GM18520 (cell line): ENCODE measurements at regions not wholly inside any gene's neighbourhood (a gene's known extent, or its start where the extent isn't known, plus 50 kb on each side); places are given as distances from the start of the nearest gene placed in this dataset.

Experiments used
- ATAC-seq: cut with Tn5 transposase; IDR thresholded peaks from one replicate; pipeline ENCODE4 v1.9.1; 2021; ENCODE audit not compliant: unreplicated experiment

DNA sequence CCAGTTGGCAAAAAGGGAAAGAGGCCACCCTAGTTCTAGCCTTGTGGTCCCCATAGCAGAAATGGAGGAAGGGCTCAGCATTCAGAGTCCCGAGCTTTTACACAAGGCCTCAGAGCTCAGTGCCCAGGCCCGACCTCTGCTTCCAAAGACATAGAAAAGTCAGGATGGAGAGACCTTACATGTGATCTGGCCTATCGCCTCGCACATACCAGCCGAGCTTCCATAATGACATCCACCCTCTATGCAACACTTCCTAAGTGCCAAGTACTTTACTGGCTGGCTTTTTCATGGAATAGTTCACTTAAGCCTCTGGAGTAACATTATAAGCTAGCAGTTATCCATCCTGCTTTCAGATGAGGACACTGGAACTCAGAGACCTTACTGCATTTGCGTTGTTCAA is 275.9 kb downstream of the FAM43A start:
- no peak for ATAC-seq

GRCh38 chr3:194962056-194962455 is 276.4 kb downstream of the FAM43A start:
- no peak for ATAC-seq

GRCh38 chr3:194964809-194965208 is 279.1 kb downstream of the FAM43A start:
- no peak for ATAC-seq

DNA sequence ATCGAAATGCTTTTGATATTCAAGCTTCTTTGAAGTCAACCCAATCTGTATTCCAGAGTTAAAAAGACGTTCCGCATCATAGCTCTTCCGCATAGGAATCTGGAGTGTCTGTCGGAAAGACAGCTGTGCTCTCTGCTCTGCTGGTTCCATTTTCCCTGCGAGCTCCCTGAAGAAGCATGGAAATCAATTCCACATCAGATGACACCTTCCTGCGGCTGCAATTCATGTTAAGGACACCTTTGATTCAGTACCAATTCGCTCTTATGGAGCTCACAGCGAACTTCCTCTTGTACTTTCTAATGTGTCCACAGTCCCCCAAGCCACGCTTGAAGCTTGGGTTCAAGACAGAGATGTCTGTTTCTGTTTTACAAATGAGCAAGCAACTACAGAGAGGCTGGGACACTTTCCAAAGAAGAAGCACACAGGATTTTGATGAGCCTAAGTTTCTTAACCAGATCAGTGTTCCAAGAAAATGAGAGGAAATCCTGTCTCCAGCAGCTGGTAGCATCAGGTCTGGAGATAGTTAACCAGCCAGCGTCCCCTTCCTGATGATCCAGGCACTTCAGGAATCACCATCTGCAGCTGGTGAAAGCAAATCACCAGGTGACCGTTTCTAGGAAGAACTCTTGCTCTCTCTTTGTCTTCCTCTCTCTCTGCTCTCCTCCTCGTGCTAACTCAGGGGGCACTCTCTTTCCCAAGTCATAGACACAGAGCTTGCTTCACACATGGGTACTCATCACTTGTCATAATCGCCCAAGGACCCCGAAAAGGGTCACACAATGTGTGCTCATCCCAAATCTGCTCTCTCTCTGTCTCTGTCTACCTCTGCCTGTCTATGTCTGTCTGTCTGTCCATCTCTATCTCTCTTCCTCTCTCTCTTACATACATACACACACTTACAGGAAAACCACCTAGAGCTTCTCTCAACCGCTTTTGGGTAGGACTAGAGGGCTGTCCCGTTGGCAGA is 281.8 kb downstream of the FAM43A start:
- ATAC-seq, result no peak

GRCh38 chr3:194970066-194970465 is 284.4 kb downstream of the FAM43A start:
- ATAC-seq, result no peak

- no peak for ATAC-seq
Observed at GRCh38 chr3:194971009-194971408, 285.3 kb downstream of the FAM43A start.

GRCh38 chr3:194971965-194972364 is 286.3 kb downstream of the FAM43A start:
- no peak for ATAC-seq

- no peak for ATAC-seq
Observed at GRCh38 chr3:194972641-194973040, 287.0 kb downstream of the FAM43A start.

DNA sequence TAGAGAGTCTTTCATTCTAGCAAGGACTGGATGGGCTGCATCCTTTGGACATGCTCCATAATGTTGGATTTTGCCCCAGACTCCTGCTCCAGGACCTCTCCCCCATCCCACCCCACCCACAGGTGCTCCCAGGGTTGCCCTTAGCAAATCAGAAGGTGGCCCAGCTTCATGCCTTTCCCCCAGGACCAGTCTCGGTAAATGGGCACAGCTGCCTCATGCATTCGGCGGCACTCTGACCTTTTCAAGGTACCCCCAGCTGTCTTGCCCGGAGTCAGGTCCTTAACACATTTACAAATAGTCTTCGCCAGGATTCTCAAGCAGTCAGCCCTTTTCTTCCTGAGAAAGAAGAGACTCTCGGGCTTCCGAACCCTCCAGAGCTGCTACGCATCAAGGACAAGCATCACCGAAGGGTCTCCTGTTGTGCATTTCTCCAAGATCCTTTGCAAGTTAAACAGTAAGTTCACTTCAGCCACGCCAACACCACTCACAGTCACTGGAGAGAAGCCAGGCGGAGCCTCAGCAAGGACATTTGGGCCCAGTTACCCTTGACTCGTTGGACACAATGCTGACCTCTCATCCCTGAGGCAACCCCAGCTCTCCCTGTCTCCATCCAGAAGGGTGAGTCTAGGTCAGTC is 287.8 kb downstream of the FAM43A start:
- ATAC-seq, result no peak

- no peak for ATAC-seq
Observed at GRCh38 chr3:194974468-194975135, 288.9 kb downstream of the FAM43A start.

GRCh38 chr3:194976049-194976451 is 290.4 kb downstream of the FAM43A start:
- no peak for ATAC-seq

DNA sequence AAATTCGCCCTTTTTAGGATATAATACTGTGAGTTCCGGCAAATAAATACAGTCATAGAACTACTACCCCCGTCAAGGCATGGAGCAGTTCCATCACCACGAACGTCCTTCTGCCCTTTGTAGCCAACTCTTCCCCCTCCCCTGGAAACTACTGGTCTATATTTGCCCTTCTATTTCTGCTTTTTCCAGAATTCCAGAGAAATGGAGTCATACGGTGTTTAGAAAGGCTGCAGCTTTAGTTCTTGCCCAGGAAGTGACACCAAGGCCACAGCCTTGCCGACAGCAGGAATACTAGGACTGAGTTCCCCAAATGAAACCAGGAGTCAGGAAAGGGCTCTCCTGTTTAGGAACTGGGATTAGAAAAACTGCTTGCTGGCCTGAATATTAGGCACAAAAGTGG is 291.2 kb downstream of the FAM43A start:
- no peak for ATAC-seq

GRCh38 chr3:194977356-194977755 is 291.7 kb downstream of the FAM43A start:
- no peak for ATAC-seq

GRCh38 chr3:194979173-194979572 is 291.8 kb downstream of the XXYLT1 start:
- no peak for ATAC-seq

GRCh38 chr3:194982472-194982871 is 288.5 kb downstream of the XXYLT1 start:
- ATAC-seq, result no peak

DNA sequence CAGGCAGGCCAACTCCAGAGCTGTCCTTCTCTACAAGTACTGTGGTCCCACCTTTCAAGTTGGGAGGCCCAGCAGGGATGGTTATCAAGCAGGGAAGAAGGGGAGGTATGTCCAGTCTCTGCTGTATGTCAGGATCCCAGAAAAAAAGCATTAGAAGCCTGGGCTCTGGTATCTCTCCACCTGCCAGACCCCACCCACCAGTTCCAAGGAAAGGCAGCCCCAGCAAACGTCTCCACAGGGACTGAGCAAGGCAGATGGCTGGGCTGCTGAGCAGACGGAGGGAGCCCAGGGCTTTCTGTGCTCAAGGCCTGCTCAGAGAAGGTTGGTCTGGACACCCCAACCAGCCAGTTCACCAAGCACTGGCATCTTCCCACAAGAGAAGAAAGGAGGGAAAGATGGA is 287.8 kb downstream of the XXYLT1 start:
- no peak for ATAC-seq

- no peak for ATAC-seq
Observed at GRCh38 chr3:194983620-194984019, 287.3 kb downstream of the XXYLT1 start.

GRCh38 chr3:194984066-194984465 is 286.9 kb downstream of the XXYLT1 start:
- no peak for ATAC-seq

- ATAC-seq, result no peak
Observed at GRCh38 chr3:194984622-194985021, 286.3 kb downstream of the XXYLT1 start.

GRCh38 chr3:194985031-194985578 is 285.9 kb downstream of the XXYLT1 start:
- no peak for ATAC-seq
